Uterus (tissue), 3 donors: ENCODE measurements at regions not wholly inside any gene's neighbourhood (a gene's known extent, or its start where the extent isn't known, plus 50 kb on each side); places are given as distances from the start of the nearest gene placed in this dataset.
"Not testable (repeated sequence)": the region's sequence is repeated elsewhere in the genome, so short reads cannot be mapped to it uniquely, and the experiment has no call there.

Source experiments
- DNase-seq, 2 donors: peaks; one replicate each; pipeline ENCODE4 v3.0.0-alpha.2; 2019 to 2020
- H3K27ac ChIP-seq, 2 donors: fragments of 200-600 bp; sonication (generic); 1 replicate in 1 of 2; 2 replicates in 1 of 2; pipeline ENCODE4 v1.5.1; 2016 to 2018
- H3K27me3 ChIP-seq, 2 donors: fragments of 200-600 bp; sonication (generic); one replicate each; pipeline ENCODE4 v1.5.1; 2018 to 2019; ENCODE audit warnings: control low read depth in 1 of 2
- H3K36me3 ChIP-seq, 2 donors: fragments of 200-600 bp; sonication (generic); one replicate each; pipeline ENCODE4 v1.5.1; 2019; ENCODE audit warnings: control low read depth in 1 of 2
- H3K4me1 ChIP-seq, 2 donors: fragments of 200-600 bp; sonication (generic); one replicate each; pipeline ENCODE4 v1.5.1; 2018 to 2019; ENCODE audit warnings: control low read depth in 1 of 2
- H3K4me3 ChIP-seq, 2 donors: fragments of 200-600 bp; sonication (generic); 1 replicate in 1 of 2; 2 replicates in 1 of 2; pipeline ENCODE4 v1.5.1; 2018 to 2019; ENCODE audit warnings: mild to moderate bottlenecking in 1 of 2
- H3K9me3 ChIP-seq, 2 donors: fragments of 200-600 bp; sonication (generic); one replicate each; pipeline ENCODE4 v1.5.1; 2019; ENCODE audit warnings: control low read depth in 1 of 2
- CTCF ChIP-seq, 4 experiments: fragments of 200-600 bp in 2 of 4; fragments of 450-650 bp in 2 of 4; sonication (generic) in 2 of 4; IDR thresholded peaks; one replicate each; pipeline ENCODE4 v1.5.1; 2016 to 2019; ENCODE audit warnings: antibody characterized with exemption in 4 of 4, mild to moderate bottlenecking in 2 of 4, moderate library complexity in 1 of 4
- POLR2A ChIP-seq, 2 donors: fragments of 450-650 bp; IDR thresholded peaks; one replicate each; pipeline ENCODE4 v1.6.1; 2016; ENCODE audit warnings: antibody characterized with exemption in 2 of 2, mild to moderate bottlenecking in 1 of 2, moderate library complexity in 1 of 2
- intact Hi-C: fragments of 100-400 bp; cut with DNase I; formaldehyde crosslinking; loops from one replicate; pipeline ENCODE4 v1.15.1; 2023; ENCODE audit warnings: low total_unique reads
- donor health status: DM: yes; HTN: yes; CAD: no.

DNA sequence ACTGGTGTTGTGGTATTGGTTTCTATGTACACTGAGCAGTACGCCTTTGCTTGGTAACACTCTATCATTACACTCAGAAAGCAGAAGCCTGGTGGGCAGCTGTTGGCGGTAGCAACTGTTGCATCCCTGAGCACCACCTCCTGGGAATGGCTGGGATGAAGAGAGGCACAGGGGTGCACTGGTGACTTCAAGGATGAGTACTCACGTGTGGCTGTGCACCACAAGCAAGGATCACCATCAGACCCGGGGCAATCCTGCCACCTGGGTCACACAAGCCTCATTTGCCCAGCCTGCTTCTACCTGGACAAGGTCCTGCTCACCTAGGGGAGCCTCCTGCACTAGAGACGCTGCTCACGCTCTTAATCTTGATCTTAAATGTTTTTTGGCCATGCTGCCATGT, 336.4 kb downstream of the SI start:
- no peak overlapping the region for H3K4me3 ChIP-seq
- TF ChIP-seq POLR2A (IDR thresholded peaks at IDR 0.05): no peak
- no peak for TF ChIP-seq CTCF (IDR thresholded peaks at IDR 0.05)

GRCh38 chr3:164737174-164737573, 341.1 kb downstream of the SI start:
- H3K27ac ChIP-seq: no peak overlapping the region
- no peaks in the 10 kb centered on the region for H3K27me3 ChIP-seq
- H3K9me3 ChIP-seq: no peaks in the 10 kb centered on the region
- no peaks in the 10 kb centered on the region for H3K36me3 ChIP-seq
- no peak for DNase-seq
- intact Hi-C loops: no loop called here
- H3K4me3 ChIP-seq: no peak overlapping the region
- H3K4me1 ChIP-seq: no peaks in the 10 kb centered on the region
- TF ChIP-seq POLR2A (IDR thresholded peaks at IDR 0.05) (no peak), CTCF (IDR thresholded peaks at IDR 0.05) (no peak)

More for the DNA sequence above, 336.4 kb downstream of the SI start:
- Histone ChIP-seq H3K27ac (no peak overlapping the region), H3K27me3 (no peaks in the 10 kb centered on the region), H3K4me1 (no peaks in the 10 kb centered on the region), H3K9me3 (no peaks in the 10 kb centered on the region), H3K36me3 (no peaks in the 10 kb centered on the region)
- intact Hi-C loops: no loop called here
- no peak for DNase-seq

DNA sequence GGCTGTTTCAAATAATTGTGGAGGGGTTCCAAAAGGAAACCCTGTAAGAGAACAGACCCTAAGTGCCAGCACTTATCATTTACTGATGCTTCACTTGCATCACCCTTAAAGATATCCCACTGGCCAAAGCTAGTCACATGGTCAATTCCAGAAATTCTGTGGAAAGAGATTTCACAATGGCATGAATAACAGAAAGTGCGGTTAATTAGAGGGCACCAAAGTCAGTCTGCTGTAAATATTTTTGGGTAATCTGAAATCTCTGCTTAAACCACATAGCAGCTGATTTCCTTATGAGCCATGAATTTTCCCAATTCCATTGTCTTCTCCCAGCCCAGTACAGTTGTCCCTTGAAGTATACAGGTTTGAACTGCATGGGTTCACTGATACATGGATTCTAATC, 346.1 kb downstream of the SI start:
- Histone ChIP-seq H3K4me3 (no peak overlapping the region), H3K27ac (no peak overlapping the region), H3K9me3 (no peaks in the 10 kb centered on the region), H3K27me3 (no peaks in the 10 kb centered on the region), H3K4me1 (no peaks in the 10 kb centered on the region), H3K36me3 (no peaks in the 10 kb centered on the region)
- intact Hi-C loops: no loop called here
- no peak for DNase-seq
- TF ChIP-seq POLR2A (IDR thresholded peaks at IDR 0.05) (no peak), CTCF (IDR thresholded peaks at IDR 0.05) (no peak)

- TF ChIP-seq POLR2A (IDR thresholded peaks at IDR 0.05) (no peak), CTCF (IDR thresholded peaks at IDR 0.05) (no peak)
- H3K4me1 ChIP-seq: no peaks in the 10 kb centered on the region
- intact Hi-C loops: no loop called here
- H3K27me3 ChIP-seq: no peaks in the 10 kb centered on the region
- no peaks in the 10 kb centered on the region for H3K36me3 ChIP-seq
- H3K4me3 ChIP-seq: no peak overlapping the region
- H3K27ac ChIP-seq: no peak overlapping the region
- DNase-seq: no peak
- no peaks in the 10 kb centered on the region for H3K9me3 ChIP-seq
Measured at GRCh38 chr3:164730815-164731360, 347.4 kb downstream of the SI start.

- Histone ChIP-seq H3K36me3 (no peaks in the 10 kb centered on the region), H3K27ac (no peak overlapping the region), H3K4me1 (no peaks in the 10 kb centered on the region), H3K4me3 (no peak overlapping the region), H3K9me3 (no peaks in the 10 kb centered on the region), H3K27me3 (no peaks in the 10 kb centered on the region)
- no peak for TF ChIP-seq CTCF (IDR thresholded peaks at IDR 0.05)
- no peak for TF ChIP-seq POLR2A (IDR thresholded peaks at IDR 0.05)
- intact Hi-C loops: no loop called here
- DNase-seq: no peak
Measured at GRCh38 chr3:164723396-164723795, 354.9 kb downstream of the SI start.

DNA sequence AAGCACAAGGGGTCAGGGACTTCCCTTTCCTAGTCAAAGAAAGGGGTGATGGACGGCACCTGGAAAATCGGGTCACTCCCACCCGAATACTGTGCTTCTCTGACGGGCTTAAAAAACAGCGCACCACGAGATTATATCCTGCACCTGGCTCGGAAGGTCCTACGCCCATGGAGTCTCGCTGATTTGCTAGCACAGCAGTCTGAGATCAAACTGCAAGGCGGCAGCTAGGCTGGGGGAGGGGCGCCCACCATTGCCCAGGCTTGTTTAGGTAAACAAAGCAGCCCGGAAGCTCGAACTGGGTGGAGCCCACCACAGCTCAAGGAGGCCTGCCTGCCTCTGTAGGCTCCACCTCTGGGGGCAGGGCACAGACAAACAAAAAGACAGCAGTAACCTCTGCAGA, 375.5 kb downstream of the SI start:
- DNase-seq, intact Hi-C loops, H3K27me3 ChIP-seq, H3K36me3 ChIP-seq, H3K4me3 ChIP-seq, H3K27ac ChIP-seq, H3K9me3 ChIP-seq, H3K4me1 ChIP-seq: not testable (repeated sequence)
